ENCODE measurements at regions not wholly inside any gene's neighbourhood (a gene's known extent, or its start where the extent isn't known, plus 50 kb on each side); places are given as distances from the start of the nearest gene placed in this dataset.

- Histone ChIP-seq H3K4me1 (ENCODE audit: control insufficient read depth, extremely low read depth, insufficient read depth, low read length) (peaks cover 4% of the 10 kb centered on the region), H3K27ac (ENCODE audit: insufficient read depth, low read depth, low read length) (no peak overlapping the region), H3K9ac (replicated peaks; ENCODE audit: extremely low read depth, insufficient read depth, low read length) (no peak overlapping the region), H3K27me3 (ENCODE audit: control insufficient read depth in 2 of 2, insufficient read depth in 2 of 2, low read length in 2 of 2) (no peaks in the 10 kb centered on the region), H4K20me1 (replicated peaks; ENCODE audit: control insufficient read depth, extremely low read depth, insufficient read depth, low read length) (no peaks in the 10 kb centered on the region), H3K4me2 (ENCODE audit: insufficient read depth, low read length) (no peak overlapping the region), H3K4me3 (replicated peaks in 1 of 3; ENCODE audit: insufficient read depth in 1 of 3, low read depth in 1 of 3, low read length in 3 of 3) (no peak overlapping the region), H2AFZ (ENCODE audit: low read depth, low read length) (no peak overlapping the region), H3K9me3 (replicated peaks; ENCODE audit: control insufficient read depth, insufficient read depth, low read length) (no peaks in the 10 kb centered on the region), H3K36me3 (ENCODE audit: control insufficient read depth in 2 of 2, extremely low read depth in 1 of 2, insufficient read depth in 2 of 2, low read length in 2 of 2) (no peaks in the 10 kb centered on the region), H3K9me1 (replicated peaks; ENCODE audit: control insufficient read depth, extremely low read depth, insufficient read depth, low read length) (no peaks in the 10 kb centered on the region), H3K79me2 (ENCODE audit: control insufficient read depth, insufficient read depth, low read length) (no peaks in the 10 kb centered on the region)
- FAIRE-seq: no peak
- dilution Hi-C loops (cut with MboI; ENCODE audit: extremely low pct_ligation_motif_present, low sequenced_read_pairs) (no loop called here), intact Hi-C loops (cut with micrococcal nuclease) (no loop called here)
- ChIA-PET CTCF (no interaction called here), POLR2A (no interaction called here)
- no TSS peak for BruUV-seq (replicated peaks)
- DNase-seq (ENCODE audit: low read depth, low spot score): no peak
- no peak for TF ChIP-seq FOS (IDR thresholded peaks at IDR 0.05; ENCODE audit: borderline replicate concordance, insufficient read depth, low read length)
- no peak for TF ChIP-seq MYC (IDR thresholded peaks at IDR 0.05; ENCODE audit: low read depth, low read length)
- TF ChIP-seq MAX (IDR thresholded peaks at IDR 0.05; ENCODE audit: insufficient read depth, insufficient read length): no peak
- TF ChIP-seq JUN (IDR thresholded peaks at IDR 0.05; ENCODE audit: borderline replicate concordance, insufficient read depth, insufficient read length, low read depth): no peak
- no peak for TF ChIP-seq POLR2A (IDR thresholded peaks at IDR 0.05; ENCODE audit: low read depth, low read length)
- TF ChIP-seq CTCF (IDR thresholded peaks at IDR 0.05; ENCODE audit: extremely low read depth in 1 of 2, insufficient read depth in 1 of 2, low read depth in 1 of 2, low read length in 2 of 2): no peak
- no peak for TF ChIP-seq EZH2 (IDR thresholded peaks at IDR 0.05; ENCODE audit: borderline replicate concordance, low read depth, low read length, severe bottlenecking)
- no peak for TF ChIP-seq POLR2AphosphoS5 (IDR thresholded peaks at IDR 0.05; ENCODE audit: insufficient read depth, low read depth, low read length)
- no peak for TF ChIP-seq GATA2 (IDR thresholded peaks at IDR 0.05; ENCODE audit: insufficient read depth, insufficient read length, low read depth, low read length)
These were observed 178.2 kb upstream of the FRMPD4 start for GRCh38 chrX:11960031-11960430.
